IMR-90 (cell line): ENCODE measurements at regions not wholly inside any gene's neighbourhood (a gene's known extent, or its start where the extent isn't known, plus 50 kb on each side); places are given as distances from the start of the nearest gene placed in this dataset.

Experiments
- ATAC-seq: fragments of 200-7000 bp; cut with Tn5 transposase; 2 replicates; pipeline ENCODE4 v1.9.1; 2020; ENCODE audit warnings: low read depth, mild to moderate bottlenecking, moderate library complexity
- BruUV-seq: library from RNA; stranded (reverse); fragments of 400-500 nt; replicated peaks from 2 replicates; lab custom pipeline; 2021; lab: Mats Ljungman, UMichigan
- CTCF ChIA-PET: fragments of 300-600 bp; formaldehyde crosslinking; extraction: SDS; loops from one replicate; lab custom pipeline; 2021; ENCODE audit warnings: antibody characterized with exemption; lab: Yijun Ruan, JAX
- POLR2A ChIA-PET: fragments of 300-600 bp; sonication (Branson Sonifier 250); formaldehyde crosslinking; loops from one replicate; lab custom pipeline; 2022; ENCODE audit warnings: antibody characterized with exemption; ENCODE audit not compliant: unreplicated experiment; lab: Charles Lee
- DNase-seq: peaks from one replicate; pipeline ENCODE4 v3.0.0; 2013
- H2AFZ ChIP-seq: replicated peaks from 2 replicates; pipeline ENCODE3; 2013; ENCODE audit warnings: low read length, mild to moderate bottlenecking; ENCODE audit not compliant: poor library complexity
- H2AK5ac ChIP-seq: 2 replicates; pipeline ENCODE4 v1.6.1; 2013; ENCODE audit warnings: low read depth, low read length, inconsistent platforms
- H2AK9ac ChIP-seq: replicated peaks from 2 replicates; pipeline ENCODE3; 2013; ENCODE audit warnings: mild to moderate bottlenecking, low read depth, low read length, moderate library complexity; ENCODE audit not compliant: poor library complexity
- H2BK120ac ChIP-seq: 2 replicates; pipeline ENCODE4 v1.6.1; 2013; ENCODE audit warnings: low read depth, low read length, inconsistent platforms
- H2BK15ac ChIP-seq: 3 replicates; pipeline ENCODE4 v1.6.1; 2013; ENCODE audit warnings: low read depth, low read length, inconsistent platforms
- H2BK20ac ChIP-seq: 2 replicates; pipeline ENCODE4 v1.6.1; 2013; ENCODE audit warnings: low read depth, mild to moderate bottlenecking, inconsistent platforms, low read length, moderate library complexity
- H2BK5ac ChIP-seq: 2 replicates; pipeline ENCODE4 v1.6.1; 2013; ENCODE audit warnings: mild to moderate bottlenecking, low read depth, low read length, inconsistent platforms; ENCODE audit not compliant: poor library complexity, severe bottlenecking
- H3K14ac ChIP-seq: replicated peaks from 2 replicates; pipeline ENCODE4 v1.6.1; 2013; ENCODE audit warnings: low read depth, low read length, inconsistent platforms
- H3K18ac ChIP-seq: 2 replicates; pipeline ENCODE4 v1.6.1; 2013; ENCODE audit warnings: low read depth, low read length, control low read depth
- H3K23ac ChIP-seq: 2 replicates; pipeline ENCODE4 v1.6.1; 2013; ENCODE audit warnings: low read depth, low read length, inconsistent platforms
- H3K27ac ChIP-seq: 2 replicates; pipeline ENCODE4 v1.5.1; 2013; ENCODE audit warnings: mild to moderate bottlenecking, control low read depth, low read length; ENCODE audit not compliant: insufficient read depth
- H3K27me3 ChIP-seq: 2 replicates; pipeline ENCODE4 v1.6.1; 2013; ENCODE audit warnings: low read length; ENCODE audit not compliant: control insufficient read depth, insufficient read depth
- H3K36me3 ChIP-seq: 2 replicates; pipeline ENCODE4 v1.6.1; 2013; ENCODE audit warnings: low read length, mixed read lengths; ENCODE audit not compliant: control insufficient read depth, insufficient read depth
- H3K4ac ChIP-seq: 2 replicates; pipeline ENCODE4 v1.6.1; 2013; ENCODE audit warnings: low read depth, low read length, inconsistent platforms
- H3K4me1 ChIP-seq: 2 replicates; pipeline ENCODE4 v1.6.1; 2013; ENCODE audit warnings: low read length, mixed read lengths; ENCODE audit not compliant: control insufficient read depth, insufficient read depth
- H3K4me2 ChIP-seq: 2 replicates; pipeline ENCODE4 v1.6.1; 2013; ENCODE audit warnings: low read depth, mild to moderate bottlenecking, control low read depth, low read length, moderate library complexity
- H3K4me3 ChIP-seq: 2 replicates; pipeline ENCODE4 v1.5.1; 2013; ENCODE audit warnings: low read depth, mild to moderate bottlenecking, control low read depth, low read length, moderate library complexity; ENCODE audit not compliant: insufficient read depth
- H3K56ac ChIP-seq: 2 replicates; pipeline ENCODE4 v1.6.1; 2013; ENCODE audit warnings: low read length, inconsistent platforms; ENCODE audit not compliant: insufficient read depth; ENCODE audit errors: extremely low read depth
- H3K79me1 ChIP-seq, 2 experiments: 2 replicates each; pipeline ENCODE4 v1.6.1; 2013; ENCODE audit warnings: low read length in 2 of 2, inconsistent platforms in 1 of 2, low read depth in 1 of 2
- H3K9ac ChIP-seq: 2 replicates; pipeline ENCODE4 v1.6.1; 2013; ENCODE audit warnings: low read depth, low read length, control low read depth
- H3K9me1 ChIP-seq: 2 replicates; pipeline ENCODE4 v1.6.1; 2013; ENCODE audit warnings: low read length, inconsistent platforms; ENCODE audit not compliant: insufficient read depth
- H3K9me3 ChIP-seq: 2 replicates; pipeline ENCODE4 v1.6.1; 2013; ENCODE audit warnings: low read length; ENCODE audit not compliant: control insufficient read depth, insufficient read depth
- H4K20me1 ChIP-seq: 2 replicates; pipeline ENCODE4 v1.6.1; 2013; ENCODE audit warnings: low read length, inconsistent platforms; ENCODE audit not compliant: insufficient read depth
- H4K5ac ChIP-seq: 2 replicates; pipeline ENCODE4 v1.6.1; 2013; ENCODE audit warnings: mild to moderate bottlenecking, low read depth, low read length, control low read depth
- H4K8ac ChIP-seq, 2 experiments: 2 replicates each; pipeline ENCODE4 v1.6.1; 2013; ENCODE audit warnings: low read depth in 2 of 2, low read length in 2 of 2, control low read depth in 1 of 2, inconsistent platforms in 1 of 2
- H4K91ac ChIP-seq: 2 replicates; pipeline ENCODE4 v1.6.1; 2013; ENCODE audit warnings: low read depth, low read length, inconsistent platforms; ENCODE audit not compliant: insufficient read depth
- BHLHE40 ChIP-seq: fragments of 150-350 bp; IDR thresholded peaks from 2 replicates; pipeline ENCODE4 v1.6.1; 2016; ENCODE audit warnings: mild to moderate bottlenecking, low read depth, low read length
- CEBPB ChIP-seq: IDR thresholded peaks from 2 replicates; pipeline ENCODE4 v1.6.1; 2012; ENCODE audit warnings: low read depth, low read length, improper control_type of control experiment
- CHD1 ChIP-seq: IDR thresholded peaks from 2 replicates; pipeline ENCODE4 v1.6.1; 2012; ENCODE audit warnings: low read depth, low read length, improper control_type of control experiment
- FOS ChIP-seq: fragments of 150-350 bp; IDR thresholded peaks from 2 replicates; pipeline ENCODE4 v1.6.1; 2016; ENCODE audit warnings: low read depth, low read length
- MAFK ChIP-seq: IDR thresholded peaks from 2 replicates; pipeline ENCODE4 v1.6.1; 2012; ENCODE audit warnings: low read depth, low read length, improper control_type of control experiment
- MAZ ChIP-seq: IDR thresholded peaks from 2 replicates; pipeline ENCODE4 v1.6.1; 2012; ENCODE audit warnings: low read depth, mild to moderate bottlenecking, low read length, improper control_type of control experiment, moderate library complexity, borderline replicate concordance
- MXI1 ChIP-seq: IDR thresholded peaks from 2 replicates; pipeline ENCODE4 v1.6.1; 2012; ENCODE audit warnings: low read depth, mild to moderate bottlenecking, low read length, moderate library complexity, borderline replicate concordance
- NFE2L2 ChIP-seq: fragments of 150-350 bp; IDR thresholded peaks from 2 replicates; pipeline ENCODE4 v1.6.1; 2016; ENCODE audit warnings: low read depth, mild to moderate bottlenecking, low read length
- POLR2A ChIP-seq: IDR thresholded peaks from 2 replicates; pipeline ENCODE4 v1.6.1; 2012; ENCODE audit warnings: mild to moderate bottlenecking, low read depth, low read length
- RAD21 ChIP-seq: IDR thresholded peaks from 2 replicates; pipeline ENCODE4 v1.6.1; 2012; ENCODE audit warnings: low read length, improper control_type of control experiment
- RCOR1 ChIP-seq: IDR thresholded peaks from 2 replicates; pipeline ENCODE4 v1.6.1; 2012; ENCODE audit warnings: mild to moderate bottlenecking, low read length, improper control_type of control experiment; ENCODE audit not compliant: insufficient replicate concordance
- RFX5 ChIP-seq: IDR thresholded peaks from 2 replicates; pipeline ENCODE4 v1.8.0; 2012; ENCODE audit warnings: low read depth, mild to moderate bottlenecking, low read length, moderate library complexity
- SMC3 ChIP-seq: fragments of 150-350 bp; IDR thresholded peaks from 2 replicates; pipeline ENCODE4 v1.6.1; 2016; ENCODE audit warnings: low read depth, mild to moderate bottlenecking, antibody characterized with exemption, low read length, moderate library complexity
- WGBS, 2 experiments: methylation state at CpG; one replicate each; pipeline versions ENCODE4 v1.1.5 to v1.1.7; 2013; ENCODE audit warnings: missing lambda C conversion rate in 2 of 2; ENCODE audit not compliant: insufficient read length in 1 of 2; ENCODE audit errors: extremely low coverage in 2 of 2; 5-methylcytosine and 5-hydroxymethylcytosine counted together
- dilution Hi-C: fragments of 300-500 bp; cut with HindIII; formaldehyde crosslinking; loops from one replicate; pipeline ENCODE4 v1.14.3; 2018; ENCODE audit warnings: low sequenced_read_pairs; ENCODE audit not compliant: unreplicated experiment
- in situ Hi-C: fragments of 300-500 bp; cut with MboI; formaldehyde crosslinking; loops from 3 replicates; pipeline ENCODE4 v1.14.3; 2019; ENCODE audit warnings: low sequenced_read_pairs, inconsistent platforms, mixed read lengths
- intact Hi-C: fragments of 100-400 bp; cut with micrococcal nuclease; formaldehyde crosslinking; loops from 2 replicates; pipeline ENCODE4 v1.10.0; 2022
- TF ChIP-seq, protein P1 (sequence below): fragments of 150-350 bp; IDR thresholded peaks from 2 replicates; pipeline ENCODE4 v1.6.1; 2016; ENCODE audit warnings: low read depth, mild to moderate bottlenecking, low read length, moderate library complexity, borderline replicate concordance
- TF ChIP-seq, protein P2 (sequence below): fragments of 150-350 bp; IDR thresholded peaks from 2 replicates; pipeline ENCODE4 v1.6.1; 2017; ENCODE audit warnings: mild to moderate bottlenecking, antibody characterized with exemption, low read length, low read depth

DNA sequence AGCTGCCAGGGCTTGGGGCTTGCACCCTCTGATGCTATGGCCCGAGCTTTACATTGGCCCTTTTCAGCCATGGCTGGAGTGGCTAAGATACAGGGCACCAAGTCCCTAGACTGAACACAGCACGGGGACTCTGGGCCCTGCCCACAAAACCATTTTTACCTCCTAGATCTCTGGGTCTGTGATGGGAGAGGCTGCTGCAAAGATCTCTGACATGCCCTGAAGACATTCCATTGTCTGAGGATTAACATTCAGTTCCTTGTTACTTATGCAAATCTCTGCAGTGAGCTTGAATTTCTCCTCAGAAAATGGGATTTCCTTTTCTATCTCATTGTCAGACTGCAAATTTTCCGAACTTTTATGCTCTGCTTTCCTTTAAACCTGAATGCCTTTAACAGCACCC lies 337.0 kb upstream of the SMC2 start:
- H3K36me3 ChIP-seq, result no peaks in the 10 kb centered on the region
- no peak overlapping the region for H3K14ac ChIP-seq
- no peak overlapping the region for H3K9ac ChIP-seq
- H3K56ac ChIP-seq, result no peak overlapping the region
- no peak overlapping the region for H4K8ac ChIP-seq
- ATAC-seq, result no peak
- intact Hi-C loops (no loop called here), dilution Hi-C loops (no loop called here), in situ Hi-C loops (no loop called here)
- H3K9me3 ChIP-seq, result no peaks in the 10 kb centered on the region
- ChIA-PET POLR2A (no interaction called here), CTCF (no interaction called here)
- no peaks in the 10 kb centered on the region for H3K79me1 ChIP-seq
- H3K18ac ChIP-seq, result no peak overlapping the region
- TF ChIP-seq, protein P1, sequence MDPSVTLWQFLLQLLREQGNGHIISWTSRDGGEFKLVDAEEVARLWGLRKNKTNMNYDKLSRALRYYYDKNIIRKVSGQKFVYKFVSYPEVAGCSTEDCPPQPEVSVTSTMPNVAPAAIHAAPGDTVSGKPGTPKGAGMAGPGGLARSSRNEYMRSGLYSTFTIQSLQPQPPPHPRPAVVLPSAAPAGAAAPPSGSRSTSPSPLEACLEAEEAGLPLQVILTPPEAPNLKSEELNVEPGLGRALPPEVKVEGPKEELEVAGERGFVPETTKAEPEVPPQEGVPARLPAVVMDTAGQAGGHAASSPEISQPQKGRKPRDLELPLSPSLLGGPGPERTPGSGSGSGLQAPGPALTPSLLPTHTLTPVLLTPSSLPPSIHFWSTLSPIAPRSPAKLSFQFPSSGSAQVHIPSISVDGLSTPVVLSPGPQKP, result no peak
- TF ChIP-seq MAFK, result no peak
- TF ChIP-seq, protein P2, sequence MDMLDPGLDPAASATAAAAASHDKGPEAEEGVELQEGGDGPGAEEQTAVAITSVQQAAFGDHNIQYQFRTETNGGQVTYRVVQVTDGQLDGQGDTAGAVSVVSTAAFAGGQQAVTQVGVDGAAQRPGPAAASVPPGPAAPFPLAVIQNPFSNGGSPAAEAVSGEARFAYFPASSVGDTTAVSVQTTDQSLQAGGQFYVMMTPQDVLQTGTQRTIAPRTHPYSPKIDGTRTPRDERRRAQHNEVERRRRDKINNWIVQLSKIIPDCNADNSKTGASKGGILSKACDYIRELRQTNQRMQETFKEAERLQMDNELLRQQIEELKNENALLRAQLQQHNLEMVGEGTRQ, result no peak
- no peak for TF ChIP-seq MXI1
- TF ChIP-seq CEBPB, result no peak
- TF ChIP-seq RAD21, result no peak
- TF ChIP-seq BHLHE40, result no peak
- no peak for TF ChIP-seq POLR2A
- TF ChIP-seq NFE2L2, result no peak
- no peak for TF ChIP-seq MAZ
- no peak for TF ChIP-seq FOS
- no peak for TF ChIP-seq RCOR1
- TF ChIP-seq RFX5, result no peak
- TF ChIP-seq SMC3, result no peak
- TF ChIP-seq CHD1, result no peak
- no peak overlapping the region for H2BK120ac ChIP-seq
- no peak overlapping the region for H3K4ac ChIP-seq
- H2BK15ac ChIP-seq, result no peak overlapping the region
- no CpG with 5 or more reads among the region's 3 CpGs for WGBS, 2 experiments
- DNase-seq, result no peak
- no peak overlapping the region for H2BK20ac ChIP-seq
- H4K5ac ChIP-seq, result no peak overlapping the region
- no peaks in the 10 kb centered on the region for H3K9me1 ChIP-seq
- H4K91ac ChIP-seq, result no peak overlapping the region
- H2AK5ac ChIP-seq, result no peak overlapping the region
- H3K4me2 ChIP-seq, result no peak overlapping the region
- BruUV-seq, result no TSS peak
- no peaks in the 10 kb centered on the region for H4K20me1 ChIP-seq
- no peak overlapping the region for H3K23ac ChIP-seq
- no peak overlapping the region for H3K27ac ChIP-seq
- no peak overlapping the region for H2AFZ ChIP-seq
- no peaks in the 10 kb centered on the region for H3K4me1 ChIP-seq
- H3K27me3 ChIP-seq, result no peaks in the 10 kb centered on the region
- no peak overlapping the region for H2AK9ac ChIP-seq
- H2BK5ac ChIP-seq, result no peak overlapping the region
- H3K4me3 ChIP-seq, result no peak overlapping the region
